ENCODE measurements at regions not wholly inside any gene's neighbourhood (a gene's known extent, or its start where the extent isn't known, plus 50 kb on each side); places are given as distances from the start of the nearest gene placed in this dataset.

DNA sequence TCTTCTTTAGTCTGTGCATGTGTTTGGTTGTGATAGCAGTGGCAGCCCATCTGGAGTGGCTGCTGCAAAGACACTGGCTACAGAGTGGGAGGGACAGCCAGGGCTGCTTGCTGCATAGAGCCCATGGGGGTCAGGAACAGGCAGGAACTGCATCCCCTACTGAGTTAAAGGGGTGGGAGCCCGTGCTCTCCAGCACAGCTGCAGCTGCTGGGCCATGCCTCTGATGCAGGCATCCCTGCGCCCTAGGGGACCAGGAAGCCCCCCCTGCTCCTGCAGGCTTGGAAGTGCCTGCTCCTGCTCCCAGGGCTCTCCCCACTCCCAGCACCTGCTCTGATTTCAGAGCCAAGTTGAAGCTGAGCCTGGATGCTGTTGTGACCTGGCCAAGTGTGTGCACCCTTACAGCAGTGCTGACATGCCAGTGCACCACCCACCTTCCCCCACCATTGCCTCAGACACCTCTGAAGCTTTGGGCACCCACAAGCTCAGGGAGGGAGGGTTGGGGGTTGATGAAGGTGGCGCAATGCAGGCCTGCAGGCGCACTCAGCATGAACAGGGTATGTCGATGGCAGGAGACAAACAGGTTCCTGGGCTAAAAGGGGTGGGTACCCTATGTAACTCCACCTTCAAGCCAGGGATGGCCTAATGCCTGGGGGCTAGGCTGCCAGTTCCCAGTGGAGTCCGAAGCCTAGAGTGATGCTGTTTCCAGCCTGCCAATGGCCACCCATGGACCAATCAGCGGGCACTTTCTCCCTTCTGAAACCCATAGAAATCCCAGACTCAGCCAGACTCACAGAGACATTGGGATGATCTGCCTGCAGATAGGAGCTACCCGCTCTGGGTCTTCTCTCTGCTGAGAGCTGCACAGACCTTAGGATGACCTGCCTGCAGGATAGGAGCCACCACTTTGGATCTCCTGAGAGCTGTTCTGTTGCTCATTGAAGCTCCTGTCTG is 919.9 kb upstream of the MIR17HG start:
- intact Hi-C loops (cut with DNase I) = no loop called here
- Histone ChIP-seq H3K36me3 (no peaks in the 10 kb centered on the region), H3K9me3 (no peaks in the 10 kb centered on the region), H3K4me3 (no peak overlapping the region), H3K27ac (no peak overlapping the region), H3K27me3 (no peaks in the 10 kb centered on the region), H3K4me1 (no peaks in the 10 kb centered on the region)
- TF ChIP-seq, protein P1, sequence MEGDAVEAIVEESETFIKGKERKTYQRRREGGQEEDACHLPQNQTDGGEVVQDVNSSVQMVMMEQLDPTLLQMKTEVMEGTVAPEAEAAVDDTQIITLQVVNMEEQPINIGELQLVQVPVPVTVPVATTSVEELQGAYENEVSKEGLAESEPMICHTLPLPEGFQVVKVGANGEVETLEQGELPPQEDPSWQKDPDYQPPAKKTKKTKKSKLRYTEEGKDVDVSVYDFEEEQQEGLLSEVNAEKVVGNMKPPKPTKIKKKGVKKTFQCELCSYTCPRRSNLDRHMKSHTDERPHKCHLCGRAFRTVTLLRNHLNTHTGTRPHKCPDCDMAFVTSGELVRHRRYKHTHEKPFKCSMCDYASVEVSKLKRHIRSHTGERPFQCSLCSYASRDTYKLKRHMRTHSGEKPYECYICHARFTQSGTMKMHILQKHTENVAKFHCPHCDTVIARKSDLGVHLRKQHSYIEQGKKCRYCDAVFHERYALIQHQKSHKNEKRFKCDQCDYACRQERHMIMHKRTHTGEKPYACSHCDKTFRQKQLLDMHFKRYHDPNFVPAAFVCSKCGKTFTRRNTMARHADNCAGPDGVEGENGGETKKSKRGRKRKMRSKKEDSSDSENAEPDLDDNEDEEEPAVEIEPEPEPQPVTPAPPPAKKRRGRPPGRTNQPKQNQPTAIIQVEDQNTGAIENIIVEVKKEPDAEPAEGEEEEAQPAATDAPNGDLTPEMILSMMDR (IDR thresholded peaks at IDR 0.05) = no peak
- no peak for TF ChIP-seq POLR2A (IDR thresholded peaks at IDR 0.05)
- no peak for DNase-seq
- WGBS, 2 donors = 70 to 71% methylated on average over 2 to 5 of the region's 8 CpGs

DNA sequence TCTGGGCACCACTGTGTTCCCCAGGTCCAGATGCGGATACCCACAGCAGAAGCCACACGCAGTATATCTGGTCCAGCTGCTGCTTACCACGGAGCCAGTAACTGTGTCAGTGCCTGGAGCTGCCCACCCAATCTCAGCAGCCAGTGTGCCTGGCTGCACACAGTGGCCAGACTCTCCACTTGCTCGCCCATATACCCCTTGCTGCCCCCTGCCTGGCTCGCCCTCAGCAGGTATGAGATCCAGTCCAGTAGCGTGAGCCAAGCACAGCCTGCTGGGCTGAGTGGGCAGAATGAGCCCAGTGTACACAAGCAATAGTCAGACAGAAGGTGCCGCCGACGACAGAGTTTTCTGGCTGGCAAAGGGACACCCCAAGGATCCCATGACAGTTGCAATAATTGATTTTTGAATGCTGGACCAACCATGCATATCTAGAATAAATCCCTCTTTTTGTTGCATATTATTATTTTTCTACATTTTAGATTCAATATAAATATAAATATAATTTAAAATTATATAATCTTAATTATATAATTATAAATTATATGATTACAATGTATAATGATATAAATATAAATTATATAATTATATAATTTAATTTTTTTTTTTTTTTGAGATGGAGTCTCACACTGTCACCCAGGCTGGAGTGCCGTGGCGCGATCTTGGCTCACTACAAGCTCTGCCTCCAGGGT is 918.8 kb upstream of the MIR17HG start:
- DNase-seq = no peak
- Histone ChIP-seq H3K36me3 (no peaks in the 10 kb centered on the region), H3K27me3 (no peaks in the 10 kb centered on the region), H3K4me1 (no peaks in the 10 kb centered on the region), H3K9me3 (no peaks in the 10 kb centered on the region), H3K27ac (no peak overlapping the region), H3K4me3 (no peak overlapping the region)
- 86 to 92% methylated on average over 10 of the region's 12 CpGs for WGBS, 2 donors
- TF ChIP-seq, protein P1 (IDR thresholded peaks at IDR 0.05) = no peak
- TF ChIP-seq POLR2A (IDR thresholded peaks at IDR 0.05) = no peak
- intact Hi-C loops (cut with DNase I) = no loop called here

DNA sequence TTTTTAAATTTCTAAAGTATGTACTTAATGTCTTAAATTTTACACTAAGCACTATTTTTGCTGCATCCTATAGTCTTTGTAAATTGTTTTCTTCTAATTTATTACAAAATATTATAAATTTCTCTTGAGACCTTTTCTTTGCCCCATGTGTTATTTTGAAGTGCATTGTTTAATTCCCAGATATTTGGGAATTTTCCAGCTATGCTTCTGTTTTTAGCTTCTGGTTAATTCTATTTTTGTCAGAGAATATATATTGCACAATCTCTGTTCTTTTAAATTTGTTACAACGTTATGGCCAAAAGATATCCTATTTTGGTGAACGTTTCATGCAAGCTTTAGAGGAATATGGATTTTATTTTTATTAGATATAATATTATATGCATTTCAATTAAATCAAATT is 917.4 kb upstream of the MIR17HG start:
- Histone ChIP-seq H3K36me3 (no peaks in the 10 kb centered on the region), H3K4me3 (no peak overlapping the region), H3K9me3 (no peaks in the 10 kb centered on the region), H3K27me3 (no peaks in the 10 kb centered on the region), H3K4me1 (no peaks in the 10 kb centered on the region), H3K27ac (no peak overlapping the region)
- WGBS, 2 donors = 30 to 39% methylated on average over 2 of the region's 2 CpGs
- no peak for DNase-seq
- intact Hi-C loops (cut with DNase I) = no loop called here
- no peak for TF ChIP-seq POLR2A (IDR thresholded peaks at IDR 0.05)
- TF ChIP-seq, protein P1 (IDR thresholded peaks at IDR 0.05) = no peak

- Histone ChIP-seq H3K4me3 (no peak overlapping the region), H3K36me3 (no peaks in the 10 kb centered on the region), H3K4me1 (no peaks in the 10 kb centered on the region), H3K27me3 (no peaks in the 10 kb centered on the region), H3K27ac (no peak overlapping the region), H3K9me3 (no peaks in the 10 kb centered on the region)
- no peak for DNase-seq
- 52 to 61% methylated on average over 4 of the region's 4 CpGs for WGBS, 2 donors
- TF ChIP-seq, protein P1 (IDR thresholded peaks at IDR 0.05) = no peak
- TF ChIP-seq POLR2A (IDR thresholded peaks at IDR 0.05) = no peak
- intact Hi-C loops (cut with DNase I) = no loop called here
Observed at GRCh38 chr13:90436697-90437096, 910.8 kb upstream of the MIR17HG start.

DNA sequence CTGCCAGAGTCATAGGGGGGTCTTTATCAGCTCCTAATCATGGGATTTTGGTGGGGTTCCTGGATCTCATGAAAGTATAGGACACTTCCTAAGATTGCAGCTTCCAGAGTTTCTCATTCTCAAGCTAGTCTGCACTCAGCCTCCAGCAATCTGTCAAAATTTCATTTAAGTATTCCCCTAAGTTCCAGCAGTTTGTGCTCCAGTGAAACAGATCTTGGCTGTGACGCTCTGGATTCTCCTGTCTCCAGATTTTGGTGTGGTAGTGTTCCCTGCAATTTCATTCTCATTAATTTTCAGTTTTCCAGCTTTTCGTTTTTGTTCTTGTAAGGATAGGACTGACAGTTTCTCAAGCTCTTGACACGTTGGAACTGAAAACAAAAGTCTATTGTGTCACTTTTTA is 908.9 kb upstream of the MIR17HG start:
- Histone ChIP-seq H3K36me3 (no peaks in the 10 kb centered on the region), H3K9me3 (no peaks in the 10 kb centered on the region), H3K27ac (no peak overlapping the region), H3K4me1 (no peaks in the 10 kb centered on the region), H3K27me3 (no peaks in the 10 kb centered on the region), H3K4me3 (no peak overlapping the region)
- TF ChIP-seq POLR2A (IDR thresholded peaks at IDR 0.05) = no peak
- TF ChIP-seq, protein P1 (IDR thresholded peaks at IDR 0.05) = no peak
- 58 to 62% methylated on average over 3 of the region's 3 CpGs for WGBS, 2 donors
- intact Hi-C loops (cut with DNase I) = no loop called here
- no peak for DNase-seq

Measured in esophagus squamous epithelium (tissue), 5 donors.